ENCODE measurements at regions not wholly inside any gene's neighbourhood (a gene's known extent, or its start where the extent isn't known, plus 50 kb on each side); places are given as distances from the start of the nearest gene placed in this dataset.

- no peak for DNase-seq
Observed at GRCh38 chr16:56087626-56088025, 103.7 kb upstream of the GNAO1 start.

- no peak for DNase-seq
Observed at GRCh38 chr16:56081371-56081770, 109.9 kb upstream of the GNAO1 start.

GRCh38 chr16:56075732-56076388, 115.4 kb upstream of the GNAO1 start:
- no peak for DNase-seq

- DNase-seq, result no peak
Observed at GRCh38 chr16:56073508-56073907, 117.8 kb upstream of the GNAO1 start.

- DNase-seq, result no peak
Observed at GRCh38 chr16:56072096-56072495, 119.2 kb upstream of the GNAO1 start.

GRCh38 chr16:56068816-56069215, 122.5 kb upstream of the GNAO1 start:
- no peak for DNase-seq

GRCh38 chr16:56068314-56068713, 123.0 kb upstream of the GNAO1 start:
- DNase-seq, result no peak

- DNase-seq, result no peak
Observed at GRCh38 chr16:56067406-56067805, 123.9 kb upstream of the GNAO1 start.

- no peak for DNase-seq
Observed at GRCh38 chr16:56066617-56067016, 124.7 kb upstream of the GNAO1 start.

- DNase-seq, result no peak
Observed at GRCh38 chr16:56063111-56063510, 128.2 kb upstream of the GNAO1 start.

GRCh38 chr16:56057151-56057550, 134.1 kb upstream of the GNAO1 start:
- DNase-seq, result no peak

- no peak for DNase-seq
Observed at GRCh38 chr16:56050916-56051315, 140.4 kb upstream of the GNAO1 start.

GRCh38 chr16:56048425-56049105, 142.7 kb upstream of the GNAO1 start:
- DNase-seq, result no peak

GRCh38 chr16:56047307-56048234, 143.7 kb upstream of the GNAO1 start:
- no peak for DNase-seq

- DNase-seq, result no peak
Observed at GRCh38 chr16:56042416-56042815, 148.9 kb upstream of the GNAO1 start.

GRCh38 chr16:56041556-56042140, 149.6 kb upstream of the GNAO1 start:
- DNase-seq, result peak; percentile 3 to 13

GRCh38 chr16:56038564-56039098, 152.7 kb upstream of the GNAO1 start:
- DNase-seq, result no peak

GRCh38 chr16:56032072-56032471, 156.9 kb upstream of the CES5A start:
- DNase-seq, result no peak

GRCh38 chr16:56029026-56029425, 153.9 kb upstream of the CES5A start:
- no peak for DNase-seq

- DNase-seq, result no peak
Observed at GRCh38 chr16:56022818-56023217, 147.6 kb upstream of the CES5A start.

- DNase-seq, result no peak
Observed at GRCh38 chr16:56019274-56019673, 144.1 kb upstream of the CES5A start.

GRCh38 chr16:56013962-56014552, 138.9 kb upstream of the CES5A start:
- peak; percentile 3 to 11 for DNase-seq

- DNase-seq, result no peak
Observed at GRCh38 chr16:56012482-56012811, 137.3 kb upstream of the CES5A start.
